IMR-90 (cell line): ENCODE measurements at regions not wholly inside any gene's neighbourhood (a gene's known extent, or its start where the extent isn't known, plus 50 kb on each side); places are given as distances from the start of the nearest gene placed in this dataset.

ENCODE experiments used
- ATAC-seq: fragments of 200-7000 bp; cut with Tn5 transposase; 2 replicates; pipeline ENCODE4 v1.9.1; 2020; ENCODE audit warnings: low read depth, mild to moderate bottlenecking, moderate library complexity
- BruUV-seq: library from RNA; stranded (reverse); fragments of 400-500 nt; replicated peaks from 2 replicates; lab custom pipeline; 2021; lab: Mats Ljungman, UMichigan
- CTCF ChIA-PET: fragments of 300-600 bp; formaldehyde crosslinking; extraction: SDS; loops from one replicate; lab custom pipeline; 2021; ENCODE audit warnings: antibody characterized with exemption; lab: Yijun Ruan, JAX
- POLR2A ChIA-PET: fragments of 300-600 bp; sonication (Branson Sonifier 250); formaldehyde crosslinking; loops from one replicate; lab custom pipeline; 2022; ENCODE audit warnings: antibody characterized with exemption; ENCODE audit not compliant: unreplicated experiment; lab: Charles Lee
- DNase-seq: peaks from one replicate; pipeline ENCODE4 v3.0.0; 2013
- H2AFZ ChIP-seq: replicated peaks from 2 replicates; pipeline ENCODE3; 2013; ENCODE audit warnings: low read length, mild to moderate bottlenecking; ENCODE audit not compliant: poor library complexity
- H2AK5ac ChIP-seq: 2 replicates; pipeline ENCODE4 v1.6.1; 2013; ENCODE audit warnings: low read depth, low read length, inconsistent platforms
- H2AK9ac ChIP-seq: replicated peaks from 2 replicates; pipeline ENCODE3; 2013; ENCODE audit warnings: mild to moderate bottlenecking, low read depth, low read length, moderate library complexity; ENCODE audit not compliant: poor library complexity
- H2BK120ac ChIP-seq: 2 replicates; pipeline ENCODE4 v1.6.1; 2013; ENCODE audit warnings: low read depth, low read length, inconsistent platforms
- H2BK15ac ChIP-seq: 3 replicates; pipeline ENCODE4 v1.6.1; 2013; ENCODE audit warnings: low read depth, low read length, inconsistent platforms
- H2BK20ac ChIP-seq: 2 replicates; pipeline ENCODE4 v1.6.1; 2013; ENCODE audit warnings: low read depth, mild to moderate bottlenecking, inconsistent platforms, low read length, moderate library complexity
- H2BK5ac ChIP-seq: 2 replicates; pipeline ENCODE4 v1.6.1; 2013; ENCODE audit warnings: mild to moderate bottlenecking, low read depth, low read length, inconsistent platforms; ENCODE audit not compliant: poor library complexity, severe bottlenecking
- H3K14ac ChIP-seq: replicated peaks from 2 replicates; pipeline ENCODE4 v1.6.1; 2013; ENCODE audit warnings: low read depth, low read length, inconsistent platforms
- H3K18ac ChIP-seq: 2 replicates; pipeline ENCODE4 v1.6.1; 2013; ENCODE audit warnings: low read depth, low read length, control low read depth
- H3K23ac ChIP-seq: 2 replicates; pipeline ENCODE4 v1.6.1; 2013; ENCODE audit warnings: low read depth, low read length, inconsistent platforms
- H3K27ac ChIP-seq: 2 replicates; pipeline ENCODE4 v1.5.1; 2013; ENCODE audit warnings: mild to moderate bottlenecking, control low read depth, low read length; ENCODE audit not compliant: insufficient read depth
- H3K27me3 ChIP-seq: 2 replicates; pipeline ENCODE4 v1.6.1; 2013; ENCODE audit warnings: low read length; ENCODE audit not compliant: control insufficient read depth, insufficient read depth
- H3K36me3 ChIP-seq: 2 replicates; pipeline ENCODE4 v1.6.1; 2013; ENCODE audit warnings: low read length, mixed read lengths; ENCODE audit not compliant: control insufficient read depth, insufficient read depth
- H3K4ac ChIP-seq: 2 replicates; pipeline ENCODE4 v1.6.1; 2013; ENCODE audit warnings: low read depth, low read length, inconsistent platforms
- H3K4me1 ChIP-seq: 2 replicates; pipeline ENCODE4 v1.6.1; 2013; ENCODE audit warnings: low read length, mixed read lengths; ENCODE audit not compliant: control insufficient read depth, insufficient read depth
- H3K4me2 ChIP-seq: 2 replicates; pipeline ENCODE4 v1.6.1; 2013; ENCODE audit warnings: low read depth, mild to moderate bottlenecking, control low read depth, low read length, moderate library complexity
- H3K4me3 ChIP-seq: 2 replicates; pipeline ENCODE4 v1.5.1; 2013; ENCODE audit warnings: low read depth, mild to moderate bottlenecking, control low read depth, low read length, moderate library complexity; ENCODE audit not compliant: insufficient read depth
- H3K56ac ChIP-seq: 2 replicates; pipeline ENCODE4 v1.6.1; 2013; ENCODE audit warnings: low read length, inconsistent platforms; ENCODE audit not compliant: insufficient read depth; ENCODE audit errors: extremely low read depth
- H3K79me1 ChIP-seq, 2 experiments: 2 replicates each; pipeline ENCODE4 v1.6.1; 2013; ENCODE audit warnings: low read length in 2 of 2, inconsistent platforms in 1 of 2, low read depth in 1 of 2
- H3K9ac ChIP-seq: 2 replicates; pipeline ENCODE4 v1.6.1; 2013; ENCODE audit warnings: low read depth, low read length, control low read depth
- H3K9me1 ChIP-seq: 2 replicates; pipeline ENCODE4 v1.6.1; 2013; ENCODE audit warnings: low read length, inconsistent platforms; ENCODE audit not compliant: insufficient read depth
- H3K9me3 ChIP-seq: 2 replicates; pipeline ENCODE4 v1.6.1; 2013; ENCODE audit warnings: low read length; ENCODE audit not compliant: control insufficient read depth, insufficient read depth
- H4K20me1 ChIP-seq: 2 replicates; pipeline ENCODE4 v1.6.1; 2013; ENCODE audit warnings: low read length, inconsistent platforms; ENCODE audit not compliant: insufficient read depth
- H4K5ac ChIP-seq: 2 replicates; pipeline ENCODE4 v1.6.1; 2013; ENCODE audit warnings: mild to moderate bottlenecking, low read depth, low read length, control low read depth
- H4K8ac ChIP-seq, 2 experiments: 2 replicates each; pipeline ENCODE4 v1.6.1; 2013; ENCODE audit warnings: low read depth in 2 of 2, low read length in 2 of 2, control low read depth in 1 of 2, inconsistent platforms in 1 of 2
- H4K91ac ChIP-seq: 2 replicates; pipeline ENCODE4 v1.6.1; 2013; ENCODE audit warnings: low read depth, low read length, inconsistent platforms; ENCODE audit not compliant: insufficient read depth
- BHLHE40 ChIP-seq: fragments of 150-350 bp; IDR thresholded peaks from 2 replicates; pipeline ENCODE4 v1.6.1; 2016; ENCODE audit warnings: mild to moderate bottlenecking, low read depth, low read length
- CEBPB ChIP-seq: IDR thresholded peaks from 2 replicates; pipeline ENCODE4 v1.6.1; 2012; ENCODE audit warnings: low read depth, low read length, improper control_type of control experiment
- CHD1 ChIP-seq: IDR thresholded peaks from 2 replicates; pipeline ENCODE4 v1.6.1; 2012; ENCODE audit warnings: low read depth, low read length, improper control_type of control experiment
- MAFK ChIP-seq: IDR thresholded peaks from 2 replicates; pipeline ENCODE4 v1.6.1; 2012; ENCODE audit warnings: low read depth, low read length, improper control_type of control experiment
- MAZ ChIP-seq: IDR thresholded peaks from 2 replicates; pipeline ENCODE4 v1.6.1; 2012; ENCODE audit warnings: low read depth, mild to moderate bottlenecking, low read length, improper control_type of control experiment, moderate library complexity, borderline replicate concordance
- NFE2L2 ChIP-seq: fragments of 150-350 bp; IDR thresholded peaks from 2 replicates; pipeline ENCODE4 v1.6.1; 2016; ENCODE audit warnings: low read depth, mild to moderate bottlenecking, low read length
- POLR2A ChIP-seq: IDR thresholded peaks from 2 replicates; pipeline ENCODE4 v1.6.1; 2012; ENCODE audit warnings: mild to moderate bottlenecking, low read depth, low read length
- RAD21 ChIP-seq: IDR thresholded peaks from 2 replicates; pipeline ENCODE4 v1.6.1; 2012; ENCODE audit warnings: low read length, improper control_type of control experiment
- RCOR1 ChIP-seq: IDR thresholded peaks from 2 replicates; pipeline ENCODE4 v1.6.1; 2012; ENCODE audit warnings: mild to moderate bottlenecking, low read length, improper control_type of control experiment; ENCODE audit not compliant: insufficient replicate concordance
- WGBS, 2 experiments: methylation state at CpG; one replicate each; pipeline versions ENCODE4 v1.1.5 to v1.1.7; 2013; ENCODE audit warnings: missing lambda C conversion rate in 2 of 2; ENCODE audit not compliant: insufficient read length in 1 of 2; ENCODE audit errors: extremely low coverage in 2 of 2; 5-methylcytosine and 5-hydroxymethylcytosine counted together
- dilution Hi-C: fragments of 300-500 bp; cut with HindIII; formaldehyde crosslinking; loops from one replicate; pipeline ENCODE4 v1.14.3; 2018; ENCODE audit warnings: low sequenced_read_pairs; ENCODE audit not compliant: unreplicated experiment
- in situ Hi-C: fragments of 300-500 bp; cut with MboI; formaldehyde crosslinking; loops from 3 replicates; pipeline ENCODE4 v1.14.3; 2019; ENCODE audit warnings: low sequenced_read_pairs, inconsistent platforms, mixed read lengths
- intact Hi-C: fragments of 100-400 bp; cut with micrococcal nuclease; formaldehyde crosslinking; loops from 2 replicates; pipeline ENCODE4 v1.10.0; 2022
- TF ChIP-seq, protein P1 (sequence below): conservative IDR thresholded peaks from 2 replicates; pipeline ENCODE4 v1.5.1; 2012; ENCODE audit warnings: mild to moderate bottlenecking, low read depth, low read length, improper control_type of control experiment
- TF ChIP-seq, protein P2 (sequence below): fragments of 150-350 bp; IDR thresholded peaks from 2 replicates; pipeline ENCODE4 v1.6.1; 2016; ENCODE audit warnings: low read depth, mild to moderate bottlenecking, low read length, moderate library complexity, borderline replicate concordance

DNA sequence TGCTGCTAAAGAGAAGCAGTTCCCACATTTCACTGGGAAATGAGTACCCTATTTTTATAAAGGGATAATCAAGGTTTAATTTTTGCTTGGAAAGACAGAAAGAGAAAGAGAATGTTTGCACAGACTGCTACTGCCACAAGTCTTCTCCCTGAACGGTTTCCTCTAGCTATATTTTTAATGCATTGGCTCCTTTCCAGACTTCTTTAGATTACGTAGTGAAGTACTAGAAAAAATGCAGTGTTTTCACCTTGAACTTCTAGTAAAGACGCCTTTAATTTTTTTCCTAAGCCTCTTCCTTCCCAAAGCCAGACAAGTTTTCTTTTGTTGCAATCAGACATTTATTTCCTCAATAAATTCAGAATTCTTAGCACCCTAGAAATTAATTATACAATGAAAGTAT lies 248.3 kb upstream of the CCDC54 start:
- Histone ChIP-seq H3K9ac (no peak overlapping the region), H4K91ac (no peak overlapping the region), H2BK15ac (no peak overlapping the region), H4K8ac (no peak overlapping the region), H2AK5ac (no peak overlapping the region), H4K20me1 (no peaks in the 10 kb centered on the region), H3K23ac (no peak overlapping the region), H3K18ac (no peak overlapping the region), H4K5ac (no peak overlapping the region), H3K4ac (no peak overlapping the region), H2AK9ac (no peak overlapping the region), H3K14ac (no peak overlapping the region), H3K4me2 (no peak overlapping the region), H3K9me1 (peaks cover 7% of the 10 kb centered on the region), H2BK5ac (no peak overlapping the region), H3K4me3 (no peak overlapping the region), H3K56ac (no peak overlapping the region), H2AFZ (no peak overlapping the region), H3K27ac (no peak overlapping the region), H2BK120ac (no peak overlapping the region), H3K79me1 (no peaks in the 10 kb centered on the region), H3K36me3 (no peaks in the 10 kb centered on the region), H2BK20ac (no peak overlapping the region), H3K4me1 (no peaks in the 10 kb centered on the region), H3K27me3 (no peaks in the 10 kb centered on the region), H3K9me3 (no peaks in the 10 kb centered on the region)
- TF ChIP-seq, protein P1, sequence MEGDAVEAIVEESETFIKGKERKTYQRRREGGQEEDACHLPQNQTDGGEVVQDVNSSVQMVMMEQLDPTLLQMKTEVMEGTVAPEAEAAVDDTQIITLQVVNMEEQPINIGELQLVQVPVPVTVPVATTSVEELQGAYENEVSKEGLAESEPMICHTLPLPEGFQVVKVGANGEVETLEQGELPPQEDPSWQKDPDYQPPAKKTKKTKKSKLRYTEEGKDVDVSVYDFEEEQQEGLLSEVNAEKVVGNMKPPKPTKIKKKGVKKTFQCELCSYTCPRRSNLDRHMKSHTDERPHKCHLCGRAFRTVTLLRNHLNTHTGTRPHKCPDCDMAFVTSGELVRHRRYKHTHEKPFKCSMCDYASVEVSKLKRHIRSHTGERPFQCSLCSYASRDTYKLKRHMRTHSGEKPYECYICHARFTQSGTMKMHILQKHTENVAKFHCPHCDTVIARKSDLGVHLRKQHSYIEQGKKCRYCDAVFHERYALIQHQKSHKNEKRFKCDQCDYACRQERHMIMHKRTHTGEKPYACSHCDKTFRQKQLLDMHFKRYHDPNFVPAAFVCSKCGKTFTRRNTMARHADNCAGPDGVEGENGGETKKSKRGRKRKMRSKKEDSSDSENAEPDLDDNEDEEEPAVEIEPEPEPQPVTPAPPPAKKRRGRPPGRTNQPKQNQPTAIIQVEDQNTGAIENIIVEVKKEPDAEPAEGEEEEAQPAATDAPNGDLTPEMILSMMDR: no peak
- TF ChIP-seq MAZ (no peak), CHD1 (no peak), MAFK (no peak), BHLHE40 (no peak), RAD21 (no peak), NFE2L2 (no peak), POLR2A (no peak), CEBPB (no peak), RCOR1 (no peak)
- TF ChIP-seq, protein P2, sequence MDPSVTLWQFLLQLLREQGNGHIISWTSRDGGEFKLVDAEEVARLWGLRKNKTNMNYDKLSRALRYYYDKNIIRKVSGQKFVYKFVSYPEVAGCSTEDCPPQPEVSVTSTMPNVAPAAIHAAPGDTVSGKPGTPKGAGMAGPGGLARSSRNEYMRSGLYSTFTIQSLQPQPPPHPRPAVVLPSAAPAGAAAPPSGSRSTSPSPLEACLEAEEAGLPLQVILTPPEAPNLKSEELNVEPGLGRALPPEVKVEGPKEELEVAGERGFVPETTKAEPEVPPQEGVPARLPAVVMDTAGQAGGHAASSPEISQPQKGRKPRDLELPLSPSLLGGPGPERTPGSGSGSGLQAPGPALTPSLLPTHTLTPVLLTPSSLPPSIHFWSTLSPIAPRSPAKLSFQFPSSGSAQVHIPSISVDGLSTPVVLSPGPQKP: no peak
- BruUV-seq: no TSS peak
- dilution Hi-C loops (no loop called here), intact Hi-C loops (no loop called here), in situ Hi-C loops (no loop called here)
- no peak for ATAC-seq
- DNase-seq: peak; percentile 4
- CTCF ChIA-PET: no interaction called here
- no CpG with 5 or more reads among the region's 3 CpGs for WGBS, 2 experiments
- POLR2A ChIA-PET: no interaction called here
